ENCODE measurements at regions not wholly inside any gene's neighbourhood (a gene's known extent, or its start where the extent isn't known, plus 50 kb on each side); places are given as distances from the start of the nearest gene placed in this dataset.

DNA sequence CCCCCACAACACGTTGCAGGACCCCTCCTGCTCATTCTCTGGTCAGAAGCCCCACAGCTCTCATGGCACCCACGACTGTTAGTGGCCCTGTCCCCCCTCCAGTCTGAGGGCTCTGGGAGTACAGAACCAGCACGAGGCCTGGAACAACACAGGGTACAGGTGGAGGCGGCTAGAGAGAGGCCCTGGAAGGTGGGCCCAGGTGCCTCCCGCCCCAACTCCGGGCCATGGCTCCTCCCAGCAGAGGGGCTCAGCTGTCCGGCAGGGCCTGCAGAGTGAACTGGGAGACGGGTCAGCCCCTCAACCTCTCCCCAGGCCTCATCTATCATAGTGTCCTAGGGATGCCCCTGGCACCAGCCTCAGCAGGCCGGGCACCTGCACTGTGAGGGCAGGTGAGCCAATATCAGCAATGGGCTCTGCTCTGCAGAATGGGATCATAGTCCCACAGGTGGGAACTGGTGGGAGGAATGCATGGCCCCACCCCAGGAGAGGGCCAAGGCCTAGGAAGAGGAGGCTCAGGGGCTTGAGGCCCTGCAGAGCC lies 58.6 kb downstream of the BARX1 start:
- TF ChIP-seq TAF1 (IDR thresholded peaks at IDR 0.05; ENCODE audit: borderline replicate concordance, low read depth, low read length) (no peak), POLR2A (IDR thresholded peaks at IDR 0.05; ENCODE audit: low read depth, low read length) (no peak)
